22Rv1 (cell line): ENCODE measurements at regions not wholly inside any gene's neighbourhood (a gene's known extent, or its start where the extent isn't known, plus 50 kb on each side); places are given as distances from the start of the nearest gene placed in this dataset.

ENCODE experiments used
- CTCF ChIP-seq: fragments of 450-650 bp; IDR thresholded peaks from 2 replicates; pipeline ENCODE4 v1.5.1; 2017; ENCODE audit warnings: mild to moderate bottlenecking
- ZFX ChIP-seq: fragments of 450-650 bp; IDR thresholded peaks from 2 replicates; pipeline ENCODE4 v1.6.1; 2017; ENCODE audit warnings: antibody characterized with exemption, borderline replicate concordance

GRCh38 chr11:134906356-134906955, 494.4 kb upstream of the B3GAT1 start:
- TF ChIP-seq CTCF, result no peak
- no peak for TF ChIP-seq ZFX
